ENCODE measurements at regions not wholly inside any gene's neighbourhood (a gene's known extent, or its start where the extent isn't known, plus 50 kb on each side); places are given as distances from the start of the nearest gene placed in this dataset.

DNA sequence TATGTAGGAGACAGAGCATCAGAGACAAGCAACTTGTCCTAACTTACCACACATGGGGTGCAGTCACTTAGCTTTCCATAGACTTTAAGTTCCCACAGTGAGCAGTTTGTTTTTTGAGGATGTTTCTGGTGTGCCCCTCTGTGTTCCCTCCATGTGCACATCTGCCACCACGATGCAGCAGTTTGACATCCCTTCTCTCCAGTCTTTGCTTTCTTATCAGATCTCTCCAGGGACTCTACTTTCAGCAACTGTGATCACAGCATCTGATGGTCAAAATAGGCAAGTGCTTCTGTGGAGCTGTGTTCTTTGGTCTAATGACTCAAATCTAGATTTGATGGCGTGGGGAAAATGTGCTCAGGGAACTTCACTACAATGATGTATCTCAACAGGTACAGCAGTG, 96.5 kb upstream of the NAMPT start:
- Histone ChIP-seq H3K9ac (ENCODE audit: low read length) (no peak overlapping the region), H3K36me3 (ENCODE audit: insufficient read depth, low read length) (no peaks in the 10 kb centered on the region), H3K4me3 (ENCODE audit: low read depth, low read length, poor library complexity, severe bottlenecking) (no peak overlapping the region), H3K9me3 (ENCODE audit: low read length) (no peaks in the 10 kb centered on the region), H3K79me2 (ENCODE audit: insufficient read depth, low read length) (no peaks in the 10 kb centered on the region), H3K4me2 (ENCODE audit: low read length) (no peak overlapping the region), H3F3A (ENCODE audit: insufficient read depth, low read length) (no peaks in the 10 kb centered on the region), H3K9me2 (ENCODE audit: low read depth, low read length) (no peaks in the 10 kb centered on the region), H2AFZ (ENCODE audit: low read length) (no peak overlapping the region), H3K27me3 (ENCODE audit: insufficient read depth, low read length) (peaks cover 7% of the 10 kb centered on the region; the same call in 1 of the 2 replicates), H4K20me1 (ENCODE audit: insufficient read depth, low read length) (no peaks in the 10 kb centered on the region), H3K4me1 (ENCODE audit: insufficient read depth, low read length, severe bottlenecking) (no peaks in the 10 kb centered on the region), H3K27ac (ENCODE audit: low read depth, low read length, poor library complexity, severe bottlenecking) (no peak overlapping the region)
- TF ChIP-seq EZH2 (IDR thresholded peaks at IDR 0.05; ENCODE audit: borderline replicate concordance, low read length) = no peak
- TF ChIP-seq, protein P1, sequence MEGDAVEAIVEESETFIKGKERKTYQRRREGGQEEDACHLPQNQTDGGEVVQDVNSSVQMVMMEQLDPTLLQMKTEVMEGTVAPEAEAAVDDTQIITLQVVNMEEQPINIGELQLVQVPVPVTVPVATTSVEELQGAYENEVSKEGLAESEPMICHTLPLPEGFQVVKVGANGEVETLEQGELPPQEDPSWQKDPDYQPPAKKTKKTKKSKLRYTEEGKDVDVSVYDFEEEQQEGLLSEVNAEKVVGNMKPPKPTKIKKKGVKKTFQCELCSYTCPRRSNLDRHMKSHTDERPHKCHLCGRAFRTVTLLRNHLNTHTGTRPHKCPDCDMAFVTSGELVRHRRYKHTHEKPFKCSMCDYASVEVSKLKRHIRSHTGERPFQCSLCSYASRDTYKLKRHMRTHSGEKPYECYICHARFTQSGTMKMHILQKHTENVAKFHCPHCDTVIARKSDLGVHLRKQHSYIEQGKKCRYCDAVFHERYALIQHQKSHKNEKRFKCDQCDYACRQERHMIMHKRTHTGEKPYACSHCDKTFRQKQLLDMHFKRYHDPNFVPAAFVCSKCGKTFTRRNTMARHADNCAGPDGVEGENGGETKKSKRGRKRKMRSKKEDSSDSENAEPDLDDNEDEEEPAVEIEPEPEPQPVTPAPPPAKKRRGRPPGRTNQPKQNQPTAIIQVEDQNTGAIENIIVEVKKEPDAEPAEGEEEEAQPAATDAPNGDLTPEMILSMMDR (IDR thresholded peaks at IDR 0.05; ENCODE audit: low read length) = no peak

DNA sequence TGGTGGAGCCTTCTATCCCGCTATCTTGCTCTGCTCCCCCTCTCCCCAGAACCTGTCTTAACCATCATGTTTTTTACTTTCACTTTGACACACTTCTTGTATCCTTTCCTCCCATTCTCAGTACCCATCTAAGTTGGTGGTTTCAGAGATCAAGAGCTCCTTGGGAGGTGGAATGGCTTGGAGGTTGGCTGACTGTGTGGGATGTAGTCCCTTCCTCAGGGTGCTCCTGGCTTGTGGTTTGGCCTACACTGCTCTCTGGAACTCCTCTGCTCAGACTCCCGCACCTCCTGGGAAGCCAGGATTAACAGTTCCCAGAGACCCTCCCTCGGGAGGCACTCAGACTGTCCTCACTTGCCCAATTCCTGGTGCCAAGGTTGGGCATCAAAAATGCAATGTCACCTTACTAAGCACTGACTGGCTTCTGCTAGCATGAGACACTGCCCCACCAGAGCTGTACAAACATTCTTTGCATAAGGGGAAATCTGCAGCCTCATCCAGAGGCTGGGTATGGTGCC, 93.1 kb upstream of the NAMPT start:
- TF ChIP-seq, protein P1 (IDR thresholded peaks at IDR 0.05; ENCODE audit: low read length) = no peak
- no peak for TF ChIP-seq EZH2 (IDR thresholded peaks at IDR 0.05; ENCODE audit: borderline replicate concordance, low read length)
- H3K9ac ChIP-seq (ENCODE audit: low read length) = no peak overlapping the region
- no peak overlapping the region for H3K4me3 ChIP-seq (ENCODE audit: low read depth, low read length, poor library complexity, severe bottlenecking)
- H3K27ac ChIP-seq (ENCODE audit: low read depth, low read length, poor library complexity, severe bottlenecking) = no peak overlapping the region
- H3F3A ChIP-seq (ENCODE audit: insufficient read depth, low read length) = no peaks in the 10 kb centered on the region
- H3K36me3 ChIP-seq (ENCODE audit: insufficient read depth, low read length) = no peaks in the 10 kb centered on the region
- H3K4me2 ChIP-seq (ENCODE audit: low read length) = no peak overlapping the region
- no peak overlapping the region for H2AFZ ChIP-seq (ENCODE audit: low read length)
- no peaks in the 10 kb centered on the region for H3K9me3 ChIP-seq (ENCODE audit: low read length)
- no peaks in the 10 kb centered on the region for H4K20me1 ChIP-seq (ENCODE audit: insufficient read depth, low read length)
- no peaks in the 10 kb centered on the region for H3K79me2 ChIP-seq (ENCODE audit: insufficient read depth, low read length)
- no peaks in the 10 kb centered on the region for H3K9me2 ChIP-seq (ENCODE audit: low read depth, low read length)
- H3K27me3 ChIP-seq (ENCODE audit: insufficient read depth, low read length) = peaks cover 7% of the 10 kb centered on the region; the same call in 1 of the 2 replicates
- H3K4me1 ChIP-seq (ENCODE audit: insufficient read depth, low read length, severe bottlenecking) = no peaks in the 10 kb centered on the region

DNA sequence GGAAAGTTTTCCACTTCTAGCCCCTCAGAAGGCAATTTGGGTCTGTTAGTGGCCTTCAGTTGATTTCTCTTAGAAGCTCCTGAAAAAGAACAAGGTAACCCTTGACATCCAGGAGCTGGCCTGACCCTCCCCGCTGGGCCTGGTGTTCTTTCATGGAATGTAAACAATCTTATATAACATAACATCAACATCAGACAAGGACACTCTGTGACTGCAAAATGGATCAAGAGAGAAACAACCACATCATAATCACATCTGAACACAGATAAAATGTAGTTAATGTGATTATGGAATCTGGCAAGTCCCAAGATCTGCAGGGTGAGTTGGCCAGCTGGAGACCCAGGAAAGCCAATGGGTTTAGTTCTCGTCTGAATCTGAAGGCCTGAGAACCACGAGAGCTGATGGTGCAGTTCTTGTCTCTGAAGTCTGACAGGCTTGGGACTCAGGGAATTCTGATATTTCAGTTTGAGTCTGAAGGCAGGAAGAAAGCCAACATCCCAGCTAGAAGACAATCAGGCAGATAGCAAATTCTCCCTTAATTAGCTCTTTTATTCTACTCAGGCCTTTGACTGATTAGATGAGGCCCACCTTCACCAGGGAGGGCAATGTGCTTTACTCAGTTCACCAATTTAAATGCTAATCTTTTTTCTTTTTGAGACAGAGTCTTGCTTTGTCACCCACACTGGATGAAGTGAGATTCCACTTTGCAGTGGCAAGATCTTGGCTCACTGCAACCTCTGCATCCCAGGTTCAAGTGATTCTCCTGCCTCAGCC, 91.4 kb upstream of the NAMPT start:
- TF ChIP-seq EZH2 (IDR thresholded peaks at IDR 0.05; ENCODE audit: borderline replicate concordance, low read length) = no peak
- TF ChIP-seq, protein P1 (IDR thresholded peaks at IDR 0.05; ENCODE audit: low read length) = no peak
- Histone ChIP-seq H4K20me1 (ENCODE audit: insufficient read depth, low read length) (no peaks in the 10 kb centered on the region), H3K4me1 (ENCODE audit: insufficient read depth, low read length, severe bottlenecking) (no peaks in the 10 kb centered on the region), H2AFZ (ENCODE audit: low read length) (no peak overlapping the region), H3K79me2 (ENCODE audit: insufficient read depth, low read length) (no peaks in the 10 kb centered on the region), H3K9me2 (ENCODE audit: low read depth, low read length) (no peaks in the 10 kb centered on the region), H3K4me3 (ENCODE audit: low read depth, low read length, poor library complexity, severe bottlenecking) (no peak overlapping the region), H3K9me3 (ENCODE audit: low read length) (no peaks in the 10 kb centered on the region), H3K9ac (ENCODE audit: low read length) (no peak overlapping the region), H3K27ac (ENCODE audit: low read depth, low read length, poor library complexity, severe bottlenecking) (no peak overlapping the region), H3K36me3 (ENCODE audit: insufficient read depth, low read length) (no peaks in the 10 kb centered on the region), H3K4me2 (ENCODE audit: low read length) (no peak overlapping the region), H3K27me3 (ENCODE audit: insufficient read depth, low read length) (peaks cover 2% of the 10 kb centered on the region; the same call in 1 of the 2 replicates), H3F3A (ENCODE audit: insufficient read depth, low read length) (no peaks in the 10 kb centered on the region)
